SK-N-SH treated with all-trans-retinoic acid at 6 μM for 48 hours (cell line): ENCODE measurements at regions not wholly inside any gene's neighbourhood (a gene's known extent, or its start where the extent isn't known, plus 50 kb on each side); places are given as distances from the start of the nearest gene placed in this dataset.

Experiments
- ATAC-seq: fragments of 200-7000 bp; cut with Tn5 transposase; 3 replicates; pipeline ENCODE4 v1.9.1; 2020; ENCODE audit warnings: mild to moderate bottlenecking, moderate library complexity
- ARNTL ChIP-seq: fragments of 450-650 bp; formaldehyde crosslinking; IDR thresholded peaks from 2 replicates; pipeline ENCODE4 v1.5.0; 2020; ENCODE audit warnings: low read depth, mild to moderate bottlenecking, moderate library complexity, borderline replicate concordance
- BACH2 ChIP-seq: fragments of 250-450 bp; sonication (Bioruptor Pico); IDR thresholded peaks from 2 replicates; pipeline ENCODE4 v1.9.0; 2021; ENCODE audit warnings: mild to moderate bottlenecking, borderline replicate concordance
- CREB5 ChIP-seq: fragments of 250-450 bp; sonication (Bioruptor Pico); IDR thresholded peaks from 2 replicates; pipeline ENCODE4 v1.5.1; 2020; ENCODE audit warnings: low read depth, mild to moderate bottlenecking, moderate library complexity
- CSDC2 ChIP-seq: fragments of 250-450 bp; sonication (Bioruptor Pico); IDR thresholded peaks from 2 replicates; pipeline ENCODE4 v1.5.0; 2020; ENCODE audit warnings: mild to moderate bottlenecking, moderate library complexity
- ESRRG ChIP-seq: fragments of 250-450 bp; sonication (Bioruptor Pico); IDR thresholded peaks from 2 replicates; pipeline ENCODE4 v1.6.1; 2021; ENCODE audit warnings: mild to moderate bottlenecking
- GLIS3 ChIP-seq: fragments of 250-450 bp; sonication (Bioruptor Pico); IDR thresholded peaks from 2 replicates; pipeline ENCODE4 v1.5.0; 2020; ENCODE audit warnings: mild to moderate bottlenecking, moderate library complexity
- OSR1 ChIP-seq: fragments of 250-450 bp; sonication (Bioruptor Pico); IDR thresholded peaks from 2 replicates; pipeline ENCODE4 v1.8.0; 2022; ENCODE audit warnings: moderate library complexity, mild to moderate bottlenecking, inconsistent platforms
- PPARA ChIP-seq: fragments of 250-450 bp; sonication (Bioruptor Pico); IDR thresholded peaks from 2 replicates; pipeline ENCODE4 v1.5.0; 2020; ENCODE audit warnings: mild to moderate bottlenecking, borderline replicate concordance
- RARB ChIP-seq: fragments of 250-450 bp; sonication (Bioruptor Pico); IDR thresholded peaks from 2 replicates; pipeline ENCODE4 v1.8.0; 2021; ENCODE audit warnings: mild to moderate bottlenecking, moderate library complexity
- SNAI2 ChIP-seq: fragments of 250-450 bp; sonication (Bioruptor Pico); IDR thresholded peaks from 2 replicates; pipeline ENCODE4 v1.5.0; 2020; ENCODE audit warnings: mild to moderate bottlenecking, moderate library complexity
- TCF4 ChIP-seq: fragments of 250-450 bp; sonication (Bioruptor Pico); IDR thresholded peaks from 2 replicates; pipeline ENCODE4 v1.8.0; 2021; ENCODE audit warnings: mild to moderate bottlenecking, moderate library complexity, borderline replicate concordance
- TOX ChIP-seq: fragments of 250-450 bp; sonication (Bioruptor Pico); IDR thresholded peaks from 2 replicates; pipeline ENCODE4 v1.8.0; 2021; ENCODE audit warnings: mild to moderate bottlenecking, moderate library complexity, borderline replicate concordance
- TSHZ2 ChIP-seq: fragments of 250-450 bp; sonication (Bioruptor Pico); IDR thresholded peaks from 2 replicates; pipeline ENCODE4 v1.5.0; 2020; ENCODE audit warnings: mild to moderate bottlenecking, moderate library complexity
- ZC3H10 ChIP-seq: fragments of 250-450 bp; sonication (Bioruptor Pico); IDR thresholded peaks from 2 replicates; pipeline ENCODE4 v1.5.1; 2021; ENCODE audit warnings: mild to moderate bottlenecking, moderate library complexity
- ZFP3 ChIP-seq: fragments of 250-450 bp; sonication (Bioruptor Pico); IDR thresholded peaks from 2 replicates; pipeline ENCODE4 v1.5.0; 2020; ENCODE audit warnings: mild to moderate bottlenecking, moderate library complexity
- ZFP30 ChIP-seq: fragments of 450-650 bp; formaldehyde crosslinking; IDR thresholded peaks from 2 replicates; pipeline ENCODE4 v1.5.0; 2022; ENCODE audit warnings: mild to moderate bottlenecking, moderate library complexity
- ZNF565 ChIP-seq: fragments of 450-650 bp; formaldehyde crosslinking; conservative IDR thresholded peaks from 2 replicates; pipeline ENCODE4 v1.5.0; 2020; ENCODE audit warnings: low read depth, mild to moderate bottlenecking, moderate library complexity
- ZNF70 ChIP-seq: fragments of 450-650 bp; formaldehyde crosslinking; IDR thresholded peaks from 2 replicates; pipeline ENCODE4 v1.5.0; 2020; ENCODE audit warnings: mild to moderate bottlenecking, moderate library complexity
- ZNF8 ChIP-seq: fragments of 450-650 bp; formaldehyde crosslinking; IDR thresholded peaks from 2 replicates; pipeline ENCODE4 v1.5.0; 2020; ENCODE audit warnings: mild to moderate bottlenecking, moderate library complexity
- TF ChIP-seq, protein P1 (sequence below): fragments of 250-450 bp; sonication (Bioruptor Pico); IDR thresholded peaks from 2 replicates; pipeline ENCODE4 v1.8.0; 2020; ENCODE audit warnings: mild to moderate bottlenecking, moderate library complexity, borderline replicate concordance
- TF ChIP-seq, protein P2 (sequence below): fragments of 250-450 bp; sonication (Bioruptor Pico); IDR thresholded peaks from 2 replicates; pipeline ENCODE4 v1.8.0; 2021; ENCODE audit warnings: low read depth, mild to moderate bottlenecking, moderate library complexity, borderline replicate concordance
- TF ChIP-seq, protein P3 (sequence below): fragments of 250-450 bp; sonication (Bioruptor Pico); IDR thresholded peaks from 2 replicates; pipeline ENCODE4 v1.5.1; 2021; ENCODE audit warnings: mild to moderate bottlenecking, moderate library complexity

GRCh38 chr10:130254662-130255061, 118.5 kb downstream of the GLRX3 start:
- ATAC-seq, result no peak
- TF ChIP-seq CREB5 (no peak), BACH2 (no peak), SNAI2 (CRISPR knock-in tag) (no peak), RARB (no peak), ARNTL (CRISPR knock-in tag) (no peak), ZNF70 (CRISPR knock-in tag) (no peak), ZNF8 (CRISPR knock-in tag) (no peak), ZC3H10 (CRISPR knock-in tag) (no peak), TCF4 (CRISPR knock-in tag) (no peak), ZFP3 (CRISPR knock-in tag) (no peak), ZNF565 (CRISPR knock-in tag) (no peak)
- TF ChIP-seq, protein P1, sequence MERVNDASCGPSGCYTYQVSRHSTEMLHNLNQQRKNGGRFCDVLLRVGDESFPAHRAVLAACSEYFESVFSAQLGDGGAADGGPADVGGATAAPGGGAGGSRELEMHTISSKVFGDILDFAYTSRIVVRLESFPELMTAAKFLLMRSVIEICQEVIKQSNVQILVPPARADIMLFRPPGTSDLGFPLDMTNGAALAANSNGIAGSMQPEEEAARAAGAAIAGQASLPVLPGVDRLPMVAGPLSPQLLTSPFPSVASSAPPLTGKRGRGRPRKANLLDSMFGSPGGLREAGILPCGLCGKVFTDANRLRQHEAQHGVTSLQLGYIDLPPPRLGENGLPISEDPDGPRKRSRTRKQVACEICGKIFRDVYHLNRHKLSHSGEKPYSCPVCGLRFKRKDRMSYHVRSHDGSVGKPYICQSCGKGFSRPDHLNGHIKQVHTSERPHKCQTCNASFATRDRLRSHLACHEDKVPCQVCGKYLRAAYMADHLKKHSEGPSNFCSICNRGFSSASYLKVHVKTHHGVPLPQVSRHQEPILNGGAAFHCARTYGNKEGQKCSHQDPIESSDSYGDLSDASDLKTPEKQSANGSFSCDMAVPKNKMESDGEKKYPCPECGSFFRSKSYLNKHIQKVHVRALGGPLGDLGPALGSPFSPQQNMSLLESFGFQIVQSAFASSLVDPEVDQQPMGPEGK (CRISPR knock-in tag), result no peak

GRCh38 chr10:130255777-130256176, 119.6 kb downstream of the GLRX3 start:
- TF ChIP-seq, protein P2, sequence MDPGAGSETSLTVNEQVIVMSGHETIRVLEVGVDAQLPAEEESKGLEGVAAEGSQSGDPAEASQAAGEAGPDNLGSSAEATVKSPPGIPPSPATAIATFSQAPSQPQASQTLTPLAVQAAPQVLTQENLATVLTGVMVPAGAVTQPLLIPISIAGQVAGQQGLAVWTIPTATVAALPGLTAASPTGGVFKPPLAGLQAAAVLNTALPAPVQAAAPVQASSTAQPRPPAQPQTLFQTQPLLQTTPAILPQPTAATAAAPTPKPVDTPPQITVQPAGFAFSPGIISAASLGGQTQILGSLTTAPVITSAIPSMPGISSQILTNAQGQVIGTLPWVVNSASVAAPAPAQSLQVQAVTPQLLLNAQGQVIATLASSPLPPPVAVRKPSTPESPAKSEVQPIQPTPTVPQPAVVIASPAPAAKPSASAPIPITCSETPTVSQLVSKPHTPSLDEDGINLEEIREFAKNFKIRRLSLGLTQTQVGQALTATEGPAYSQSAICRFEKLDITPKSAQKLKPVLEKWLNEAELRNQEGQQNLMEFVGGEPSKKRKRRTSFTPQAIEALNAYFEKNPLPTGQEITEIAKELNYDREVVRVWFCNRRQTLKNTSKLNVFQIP (CRISPR knock-in tag), result no peak
- TF ChIP-seq, protein P1 (CRISPR knock-in tag), result no peak
- TF ChIP-seq CREB5 (no peak), GLIS3 (no peak), ZNF565 (CRISPR knock-in tag) (no peak), ZC3H10 (CRISPR knock-in tag) (no peak), ZNF8 (CRISPR knock-in tag) (no peak), ZFP30 (no peak), ZNF70 (CRISPR knock-in tag) (no peak), ESRRG (CRISPR knock-in tag) (no peak), TSHZ2 (CRISPR knock-in tag) (no peak), CSDC2 (no peak), TOX (CRISPR knock-in tag) (no peak), OSR1 (CRISPR knock-in tag) (no peak), ARNTL (CRISPR knock-in tag) (no peak), RARB (no peak), PPARA (CRISPR knock-in tag) (no peak), SNAI2 (CRISPR knock-in tag) (no peak)
- TF ChIP-seq, protein P3, sequence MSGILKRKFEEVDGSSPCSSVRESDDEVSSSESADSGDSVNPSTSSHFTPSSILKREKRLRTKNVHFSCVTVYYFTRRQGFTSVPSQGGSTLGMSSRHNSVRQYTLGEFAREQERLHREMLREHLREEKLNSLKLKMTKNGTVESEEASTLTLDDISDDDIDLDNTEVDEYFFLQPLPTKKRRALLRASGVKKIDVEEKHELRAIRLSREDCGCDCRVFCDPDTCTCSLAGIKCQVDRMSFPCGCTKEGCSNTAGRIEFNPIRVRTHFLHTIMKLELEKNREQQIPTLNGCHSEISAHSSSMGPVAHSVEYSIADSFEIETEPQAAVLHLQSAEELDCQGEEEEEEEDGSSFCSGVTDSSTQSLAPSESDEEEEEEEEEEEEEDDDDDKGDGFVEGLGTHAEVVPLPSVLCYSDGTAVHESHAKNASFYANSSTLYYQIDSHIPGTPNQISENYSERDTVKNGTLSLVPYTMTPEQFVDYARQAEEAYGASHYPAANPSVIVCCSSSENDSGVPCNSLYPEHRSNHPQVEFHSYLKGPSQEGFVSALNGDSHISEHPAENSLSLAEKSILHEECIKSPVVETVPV (CRISPR knock-in tag), result no peak
- TF ChIP-seq, all 23 proteins: peak for 0
- no peak for ATAC-seq
